SH-SY5Y (cell line): ENCODE measurements at regions not wholly inside any gene's neighbourhood (a gene's known extent, or its start where the extent isn't known, plus 50 kb on each side); places are given as distances from the start of the nearest gene placed in this dataset.

Experiments used
- GATA2 ChIP-seq: IDR thresholded peaks from 2 replicates; pipeline ENCODE4 v1.6.1; 2011; ENCODE audit warnings: mild to moderate bottlenecking, low read depth, low read length
- GATA3 ChIP-seq: IDR thresholded peaks from 2 replicates; pipeline ENCODE4 v1.6.1; 2011; ENCODE audit warnings: low read depth, mild to moderate bottlenecking, low read length, moderate library complexity

DNA sequence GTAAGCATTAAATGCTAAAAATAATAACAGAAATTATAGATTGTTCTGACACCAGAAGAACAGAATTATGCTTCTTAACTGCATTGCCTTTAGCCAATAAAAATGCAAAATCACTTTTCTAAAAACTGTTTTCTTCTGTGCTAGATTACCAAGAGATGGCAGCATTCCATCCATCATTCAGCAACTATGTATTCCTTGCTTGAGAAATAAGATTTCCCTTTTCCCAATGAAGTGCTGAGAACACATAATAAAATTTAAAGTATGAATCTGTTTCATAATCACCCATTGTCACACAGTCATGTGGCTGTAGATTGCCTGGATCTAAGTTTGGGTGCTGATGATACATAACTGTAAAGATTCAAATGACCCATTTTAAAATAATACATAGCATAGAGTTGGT lies 504.2 kb downstream of the TDRD15 start:
- no peak for TF ChIP-seq GATA2
- no peak for TF ChIP-seq GATA3
